Activated CD8-positive, alpha-beta memory T cell treated with anti-CD3 and anti-CD28 coated beads for 1 hour (primary cell): ENCODE measurements at regions not wholly inside any gene's neighbourhood (a gene's known extent, or its start where the extent isn't known, plus 50 kb on each side); places are given as distances from the start of the nearest gene placed in this dataset.
"Not testable (repeated sequence)": the region's sequence is repeated elsewhere in the genome, so short reads cannot be mapped to it uniquely, and the experiment has no call there.

Experiments used
- DNase-seq, 2 donors: peaks; one replicate each; pipeline ENCODE4 v3.0.0-alpha.2; 2020; ENCODE audit warnings: low read depth in 1 of 2; ENCODE audit errors: extremely low read depth in 1 of 2

GRCh38 chr18:8882632-8883408, 177.5 kb downstream of the MTCL1 start:
- no peak for DNase-seq

- DNase-seq, result no peak
These were observed 178.0 kb downstream of the MTCL1 start for GRCh38 chr18:8883409-8883668.

- DNase-seq, result not testable (repeated sequence)
These were observed 182.5 kb downstream of the MTCL1 start for GRCh38 chr18:8887877-8888276.

GRCh38 chr18:8889489-8889888, 184.1 kb downstream of the MTCL1 start:
- DNase-seq, result no peak

- not testable (repeated sequence) for DNase-seq
These were observed 185.1 kb downstream of the MTCL1 start for GRCh38 chr18:8890503-8890902.

GRCh38 chr18:8890957-8891464, 185.7 kb downstream of the MTCL1 start:
- no peak for DNase-seq

- no peak for DNase-seq
These were observed 187.9 kb downstream of the MTCL1 start for GRCh38 chr18:8893221-8893620.

GRCh38 chr18:8893628-8894231, 188.4 kb downstream of the MTCL1 start:
- DNase-seq, result no peak

- DNase-seq, result no peak
These were observed 189.5 kb downstream of the MTCL1 start for GRCh38 chr18:8894823-8895222.

GRCh38 chr18:8895341-8895740, 190.0 kb downstream of the MTCL1 start:
- no peak for DNase-seq

GRCh38 chr18:8895987-8896619, 190.7 kb downstream of the MTCL1 start:
- DNase-seq, result no peak

- DNase-seq, result no peak
These were observed 193.6 kb downstream of the MTCL1 start for GRCh38 chr18:8899000-8899399.

GRCh38 chr18:8900552-8900951, 195.2 kb downstream of the MTCL1 start:
- DNase-seq, result no peak

GRCh38 chr18:8901019-8901418, 195.7 kb downstream of the MTCL1 start:
- DNase-seq, result no peak

GRCh38 chr18:8904316-8904715, 198.2 kb upstream of the NDUFV2 start:
- DNase-seq, result no peak

- no peak for DNase-seq
These were observed 193.5 kb upstream of the NDUFV2 start for GRCh38 chr18:8908792-8909510.

- no peak for DNase-seq
These were observed 192.2 kb upstream of the NDUFV2 start for GRCh38 chr18:8910186-8910822.

- DNase-seq, result no peak
These were observed 191.7 kb upstream of the NDUFV2 start for GRCh38 chr18:8910843-8911242.

- DNase-seq, result no peak
These were observed 190.8 kb upstream of the NDUFV2 start for GRCh38 chr18:8911408-8912340.
